SK-N-SH treated with all-trans-retinoic acid at 6 μM for 48 hours (cell line): ENCODE measurements at regions not wholly inside any gene's neighbourhood (a gene's known extent, or its start where the extent isn't known, plus 50 kb on each side); places are given as distances from the start of the nearest gene placed in this dataset.

ENCODE experiments used
- ATAC-seq: fragments of 200-7000 bp; cut with Tn5 transposase; 3 replicates; pipeline ENCODE4 v1.9.1; 2020; ENCODE audit warnings: mild to moderate bottlenecking, moderate library complexity
- ARNTL ChIP-seq: fragments of 450-650 bp; formaldehyde crosslinking; IDR thresholded peaks from 2 replicates; pipeline ENCODE4 v1.5.0; 2020; ENCODE audit warnings: low read depth, mild to moderate bottlenecking, moderate library complexity, borderline replicate concordance
- BACH2 ChIP-seq: fragments of 250-450 bp; sonication (Bioruptor Pico); IDR thresholded peaks from 2 replicates; pipeline ENCODE4 v1.9.0; 2021; ENCODE audit warnings: mild to moderate bottlenecking, borderline replicate concordance
- CSDC2 ChIP-seq: fragments of 250-450 bp; sonication (Bioruptor Pico); IDR thresholded peaks from 2 replicates; pipeline ENCODE4 v1.5.0; 2020; ENCODE audit warnings: mild to moderate bottlenecking, moderate library complexity
- GLIS3 ChIP-seq: fragments of 250-450 bp; sonication (Bioruptor Pico); IDR thresholded peaks from 2 replicates; pipeline ENCODE4 v1.5.0; 2020; ENCODE audit warnings: mild to moderate bottlenecking, moderate library complexity
- ISL1 ChIP-seq: fragments of 250-450 bp; sonication (Bioruptor Pico); IDR thresholded peaks from 2 replicates; pipeline ENCODE4 v2.1.2; 2022; ENCODE audit warnings: mild to moderate bottlenecking, moderate library complexity
- PPARA ChIP-seq: fragments of 250-450 bp; sonication (Bioruptor Pico); IDR thresholded peaks from 2 replicates; pipeline ENCODE4 v1.5.0; 2020; ENCODE audit warnings: mild to moderate bottlenecking, borderline replicate concordance
- SNAI2 ChIP-seq: fragments of 250-450 bp; sonication (Bioruptor Pico); IDR thresholded peaks from 2 replicates; pipeline ENCODE4 v1.5.0; 2020; ENCODE audit warnings: mild to moderate bottlenecking, moderate library complexity
- TCF4 ChIP-seq: fragments of 250-450 bp; sonication (Bioruptor Pico); IDR thresholded peaks from 2 replicates; pipeline ENCODE4 v1.8.0; 2021; ENCODE audit warnings: mild to moderate bottlenecking, moderate library complexity, borderline replicate concordance
- TOX ChIP-seq: fragments of 250-450 bp; sonication (Bioruptor Pico); IDR thresholded peaks from 2 replicates; pipeline ENCODE4 v1.8.0; 2021; ENCODE audit warnings: mild to moderate bottlenecking, moderate library complexity, borderline replicate concordance
- ZC3H10 ChIP-seq: fragments of 250-450 bp; sonication (Bioruptor Pico); IDR thresholded peaks from 2 replicates; pipeline ENCODE4 v1.5.1; 2021; ENCODE audit warnings: mild to moderate bottlenecking, moderate library complexity
- ZFP3 ChIP-seq: fragments of 250-450 bp; sonication (Bioruptor Pico); IDR thresholded peaks from 2 replicates; pipeline ENCODE4 v1.5.0; 2020; ENCODE audit warnings: mild to moderate bottlenecking, moderate library complexity
- ZNF565 ChIP-seq: fragments of 450-650 bp; formaldehyde crosslinking; conservative IDR thresholded peaks from 2 replicates; pipeline ENCODE4 v1.5.0; 2020; ENCODE audit warnings: low read depth, mild to moderate bottlenecking, moderate library complexity
- ZNF70 ChIP-seq: fragments of 450-650 bp; formaldehyde crosslinking; IDR thresholded peaks from 2 replicates; pipeline ENCODE4 v1.5.0; 2020; ENCODE audit warnings: mild to moderate bottlenecking, moderate library complexity
- ZNF8 ChIP-seq: fragments of 450-650 bp; formaldehyde crosslinking; IDR thresholded peaks from 2 replicates; pipeline ENCODE4 v1.5.0; 2020; ENCODE audit warnings: mild to moderate bottlenecking, moderate library complexity
- TF ChIP-seq, protein P1 (sequence below): fragments of 250-450 bp; sonication (Bioruptor Pico); IDR thresholded peaks from 2 replicates; pipeline ENCODE4 v1.5.1; 2021; ENCODE audit warnings: mild to moderate bottlenecking, moderate library complexity
- TF ChIP-seq, protein P2 (sequence below): fragments of 250-450 bp; sonication (Bioruptor Pico); IDR thresholded peaks from 2 replicates; pipeline ENCODE4 v1.5.0; 2020; ENCODE audit warnings: mild to moderate bottlenecking, moderate library complexity
- TF ChIP-seq, protein P3 (sequence below): fragments of 250-450 bp; sonication (Bioruptor Pico); IDR thresholded peaks from 2 replicates; pipeline ENCODE4 v1.8.0; 2021; ENCODE audit warnings: low read depth, mild to moderate bottlenecking, moderate library complexity, borderline replicate concordance
- TF ChIP-seq, protein P4 (sequence below): fragments of 250-450 bp; sonication (Bioruptor Pico); IDR thresholded peaks from 2 replicates; pipeline ENCODE4 v1.8.0; 2020; ENCODE audit warnings: mild to moderate bottlenecking, moderate library complexity, borderline replicate concordance
- TF ChIP-seq, protein P5 (sequence below): fragments of 250-450 bp; sonication (Bioruptor Pico); IDR thresholded peaks from 2 replicates; pipeline ENCODE4 v1.5.1; 2020; ENCODE audit warnings: low read depth, mild to moderate bottlenecking, moderate library complexity

GRCh38 chr4:111475001-111475400 is 670.3 kb upstream of the FAM241A start:
- ATAC-seq = peak; percentile 65; the same call in 2 of the 3 replicates
- no peak for TF ChIP-seq TCF4 (CRISPR knock-in tag)
- TF ChIP-seq, protein P1, sequence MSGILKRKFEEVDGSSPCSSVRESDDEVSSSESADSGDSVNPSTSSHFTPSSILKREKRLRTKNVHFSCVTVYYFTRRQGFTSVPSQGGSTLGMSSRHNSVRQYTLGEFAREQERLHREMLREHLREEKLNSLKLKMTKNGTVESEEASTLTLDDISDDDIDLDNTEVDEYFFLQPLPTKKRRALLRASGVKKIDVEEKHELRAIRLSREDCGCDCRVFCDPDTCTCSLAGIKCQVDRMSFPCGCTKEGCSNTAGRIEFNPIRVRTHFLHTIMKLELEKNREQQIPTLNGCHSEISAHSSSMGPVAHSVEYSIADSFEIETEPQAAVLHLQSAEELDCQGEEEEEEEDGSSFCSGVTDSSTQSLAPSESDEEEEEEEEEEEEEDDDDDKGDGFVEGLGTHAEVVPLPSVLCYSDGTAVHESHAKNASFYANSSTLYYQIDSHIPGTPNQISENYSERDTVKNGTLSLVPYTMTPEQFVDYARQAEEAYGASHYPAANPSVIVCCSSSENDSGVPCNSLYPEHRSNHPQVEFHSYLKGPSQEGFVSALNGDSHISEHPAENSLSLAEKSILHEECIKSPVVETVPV (CRISPR knock-in tag) = no peak
- TF ChIP-seq PPARA (CRISPR knock-in tag) = no peak
- TF ChIP-seq ARNTL (CRISPR knock-in tag) = no peak
- TF ChIP-seq ZNF8 = no peak
- TF ChIP-seq ISL1 (CRISPR knock-in tag) = no peak
- no peak for TF ChIP-seq CSDC2
- TF ChIP-seq ZNF70 (CRISPR knock-in tag) = no peak
- TF ChIP-seq, all 23 proteins: peak for 0

- ATAC-seq = no peak
- no peak for TF ChIP-seq TOX (CRISPR knock-in tag)
- TF ChIP-seq, protein P1 (CRISPR knock-in tag) = no peak
- no peak for TF ChIP-seq BACH2 (CRISPR knock-in tag)
- TF ChIP-seq, protein P2, sequence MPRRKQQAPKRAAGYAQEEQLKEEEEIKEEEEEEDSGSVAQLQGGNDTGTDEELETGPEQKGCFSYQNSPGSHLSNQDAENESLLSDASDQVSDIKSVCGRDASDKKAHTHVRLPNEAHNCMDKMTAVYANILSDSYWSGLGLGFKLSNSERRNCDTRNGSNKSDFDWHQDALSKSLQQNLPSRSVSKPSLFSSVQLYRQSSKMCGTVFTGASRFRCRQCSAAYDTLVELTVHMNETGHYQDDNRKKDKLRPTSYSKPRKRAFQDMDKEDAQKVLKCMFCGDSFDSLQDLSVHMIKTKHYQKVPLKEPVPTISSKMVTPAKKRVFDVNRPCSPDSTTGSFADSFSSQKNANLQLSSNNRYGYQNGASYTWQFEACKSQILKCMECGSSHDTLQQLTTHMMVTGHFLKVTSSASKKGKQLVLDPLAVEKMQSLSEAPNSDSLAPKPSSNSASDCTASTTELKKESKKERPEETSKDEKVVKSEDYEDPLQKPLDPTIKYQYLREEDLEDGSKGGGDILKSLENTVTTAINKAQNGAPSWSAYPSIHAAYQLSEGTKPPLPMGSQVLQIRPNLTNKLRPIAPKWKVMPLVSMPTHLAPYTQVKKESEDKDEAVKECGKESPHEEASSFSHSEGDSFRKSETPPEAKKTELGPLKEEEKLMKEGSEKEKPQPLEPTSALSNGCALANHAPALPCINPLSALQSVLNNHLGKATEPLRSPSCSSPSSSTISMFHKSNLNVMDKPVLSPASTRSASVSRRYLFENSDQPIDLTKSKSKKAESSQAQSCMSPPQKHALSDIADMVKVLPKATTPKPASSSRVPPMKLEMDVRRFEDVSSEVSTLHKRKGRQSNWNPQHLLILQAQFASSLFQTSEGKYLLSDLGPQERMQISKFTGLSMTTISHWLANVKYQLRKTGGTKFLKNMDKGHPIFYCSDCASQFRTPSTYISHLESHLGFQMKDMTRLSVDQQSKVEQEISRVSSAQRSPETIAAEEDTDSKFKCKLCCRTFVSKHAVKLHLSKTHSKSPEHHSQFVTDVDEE (CRISPR knock-in tag) = no peak
- no peak for TF ChIP-seq TCF4 (CRISPR knock-in tag)
- TF ChIP-seq ZNF70 (CRISPR knock-in tag) = no peak
- TF ChIP-seq, protein P3, sequence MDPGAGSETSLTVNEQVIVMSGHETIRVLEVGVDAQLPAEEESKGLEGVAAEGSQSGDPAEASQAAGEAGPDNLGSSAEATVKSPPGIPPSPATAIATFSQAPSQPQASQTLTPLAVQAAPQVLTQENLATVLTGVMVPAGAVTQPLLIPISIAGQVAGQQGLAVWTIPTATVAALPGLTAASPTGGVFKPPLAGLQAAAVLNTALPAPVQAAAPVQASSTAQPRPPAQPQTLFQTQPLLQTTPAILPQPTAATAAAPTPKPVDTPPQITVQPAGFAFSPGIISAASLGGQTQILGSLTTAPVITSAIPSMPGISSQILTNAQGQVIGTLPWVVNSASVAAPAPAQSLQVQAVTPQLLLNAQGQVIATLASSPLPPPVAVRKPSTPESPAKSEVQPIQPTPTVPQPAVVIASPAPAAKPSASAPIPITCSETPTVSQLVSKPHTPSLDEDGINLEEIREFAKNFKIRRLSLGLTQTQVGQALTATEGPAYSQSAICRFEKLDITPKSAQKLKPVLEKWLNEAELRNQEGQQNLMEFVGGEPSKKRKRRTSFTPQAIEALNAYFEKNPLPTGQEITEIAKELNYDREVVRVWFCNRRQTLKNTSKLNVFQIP (CRISPR knock-in tag) = no peak
- TF ChIP-seq ZNF565 (CRISPR knock-in tag) = no peak
- TF ChIP-seq ZC3H10 (CRISPR knock-in tag) = no peak
- TF ChIP-seq SNAI2 (CRISPR knock-in tag) = no peak
- TF ChIP-seq, protein P4, sequence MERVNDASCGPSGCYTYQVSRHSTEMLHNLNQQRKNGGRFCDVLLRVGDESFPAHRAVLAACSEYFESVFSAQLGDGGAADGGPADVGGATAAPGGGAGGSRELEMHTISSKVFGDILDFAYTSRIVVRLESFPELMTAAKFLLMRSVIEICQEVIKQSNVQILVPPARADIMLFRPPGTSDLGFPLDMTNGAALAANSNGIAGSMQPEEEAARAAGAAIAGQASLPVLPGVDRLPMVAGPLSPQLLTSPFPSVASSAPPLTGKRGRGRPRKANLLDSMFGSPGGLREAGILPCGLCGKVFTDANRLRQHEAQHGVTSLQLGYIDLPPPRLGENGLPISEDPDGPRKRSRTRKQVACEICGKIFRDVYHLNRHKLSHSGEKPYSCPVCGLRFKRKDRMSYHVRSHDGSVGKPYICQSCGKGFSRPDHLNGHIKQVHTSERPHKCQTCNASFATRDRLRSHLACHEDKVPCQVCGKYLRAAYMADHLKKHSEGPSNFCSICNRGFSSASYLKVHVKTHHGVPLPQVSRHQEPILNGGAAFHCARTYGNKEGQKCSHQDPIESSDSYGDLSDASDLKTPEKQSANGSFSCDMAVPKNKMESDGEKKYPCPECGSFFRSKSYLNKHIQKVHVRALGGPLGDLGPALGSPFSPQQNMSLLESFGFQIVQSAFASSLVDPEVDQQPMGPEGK (CRISPR knock-in tag) = no peak
- TF ChIP-seq GLIS3 (CRISPR knock-in tag) = no peak
- TF ChIP-seq CSDC2 = no peak
- TF ChIP-seq, protein P5, sequence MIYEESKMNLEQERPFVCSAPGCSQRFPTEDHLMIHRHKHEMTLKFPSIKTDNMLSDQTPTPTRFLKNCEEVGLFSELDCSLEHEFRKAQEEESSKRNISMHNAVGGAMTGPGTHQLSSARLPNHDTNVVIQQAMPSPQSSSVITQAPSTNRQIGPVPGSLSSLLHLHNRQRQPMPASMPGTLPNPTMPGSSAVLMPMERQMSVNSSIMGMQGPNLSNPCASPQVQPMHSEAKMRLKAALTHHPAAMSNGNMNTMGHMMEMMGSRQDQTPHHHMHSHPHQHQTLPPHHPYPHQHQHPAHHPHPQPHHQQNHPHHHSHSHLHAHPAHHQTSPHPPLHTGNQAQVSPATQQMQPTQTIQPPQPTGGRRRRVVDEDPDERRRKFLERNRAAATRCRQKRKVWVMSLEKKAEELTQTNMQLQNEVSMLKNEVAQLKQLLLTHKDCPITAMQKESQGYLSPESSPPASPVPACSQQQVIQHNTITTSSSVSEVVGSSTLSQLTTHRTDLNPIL = no peak
- no peak for TF ChIP-seq ZNF8
- no peak for TF ChIP-seq ZFP3
Measured at GRCh38 chr4:111475666-111476065, 669.6 kb upstream of the FAM241A start.

- ATAC-seq = no peak
- TF ChIP-seq ISL1 (CRISPR knock-in tag) (no peak), ZNF8 (no peak), TCF4 (CRISPR knock-in tag) (no peak), TOX (CRISPR knock-in tag) (no peak), CSDC2 (no peak), ZNF565 (CRISPR knock-in tag) (no peak)
Measured at GRCh38 chr4:111480510-111480909, 664.7 kb upstream of the FAM241A start.
